ENCODE measurements at regions not wholly inside any gene's neighbourhood (a gene's known extent, or its start where the extent isn't known, plus 50 kb on each side); places are given as distances from the start of the nearest gene placed in this dataset.

GRCh38 chr14:97486601-97487120 lies 689.5 kb downstream of the VRK1 start:
- no peaks in the 10 kb centered on the region for H3K27me3 ChIP-seq (replicated peaks in 1 of 2; ENCODE audit: control insufficient read depth in 2 of 2, extremely low read depth in 1 of 2, insufficient read depth in 2 of 2, low read length in 1 of 2)
- 95% methylated on average over 5 of the region's 13 CpGs for WGBS (ENCODE audit: insufficient coverage)
- Mint-ChIP-seq H3K4me3 (no peak overlapping the region), H3K4me1 (peaks cover 0 to 8% (median 0%) of the 10 kb centered on the region in 3 donors), H3K27ac (no peak overlapping the region), H3K36me3 (no peaks in the 10 kb centered on the region), H3K27me3 (no peaks in the 10 kb centered on the region), H3K9me3 (no peaks in the 10 kb centered on the region)
- DNase-seq (no peak), ATAC-seq (replicated peaks in 1 of 4) (no peak)
- ChIA-PET CTCF (no interaction called here), POLR2A (no interaction called here)
- H3K27ac ChIP-seq (ENCODE audit: low read length), result no peak overlapping the region
- H3K4me1 ChIP-seq (ENCODE audit: control insufficient read depth in 1 of 2, extremely low read depth in 1 of 2, insufficient read depth in 2 of 2, low read length in 2 of 2), result peaks cover 2 to 6% of the 10 kb centered on the region in 2 experiments
- no peak overlapping the region for H3K4me3 ChIP-seq (ENCODE audit: control insufficient read depth in 1 of 2, extremely low read depth in 1 of 2, low read length in 1 of 2)
- no peaks in the 10 kb centered on the region for H3K9me3 ChIP-seq
- H3K36me3 ChIP-seq (ENCODE audit: control insufficient read depth in 2 of 2, extremely low read depth in 1 of 2, insufficient read depth in 1 of 2, low read length in 1 of 2), result no peaks in the 10 kb centered on the region

DNA sequence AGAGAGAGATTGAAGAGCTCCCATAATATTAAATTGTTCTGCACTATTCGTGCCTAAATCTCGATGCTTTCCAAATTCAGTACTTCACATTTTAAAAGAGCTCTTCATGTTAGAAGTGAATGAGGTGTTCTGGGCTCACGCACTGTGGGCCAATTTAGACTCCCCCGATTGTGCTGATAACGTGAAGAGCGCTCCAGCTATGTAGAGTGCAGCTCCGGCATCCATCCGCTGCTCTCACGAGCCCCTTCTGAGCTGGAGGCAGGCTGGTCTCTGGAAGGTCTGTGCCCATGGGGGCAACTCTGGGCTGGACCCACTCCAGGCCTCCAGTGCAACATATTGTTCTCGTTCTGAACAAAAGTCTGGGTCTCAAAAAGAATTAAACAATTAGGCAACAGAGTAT lies 692.6 kb downstream of the VRK1 start:
- Mint-ChIP-seq H3K9me3 (peaks cover 8 to 13% (median 11%) of the 10 kb centered on the region in 3 donors), H3K36me3 (peaks cover 4% of the 10 kb centered on the region), H3K4me1 (peaks cover 0 to 7% (median 0%) of the 10 kb centered on the region in 3 donors), H3K27me3 (no peaks in the 10 kb centered on the region), H3K4me3 (no peak overlapping the region), H3K27ac (no peak overlapping the region)
- DNase-seq (no peak), ATAC-seq (replicated peaks in 1 of 4) (no peak)
- 86% methylated on average over 8 of the region's 10 CpGs for WGBS (ENCODE audit: insufficient coverage)
- Histone ChIP-seq H3K4me3 (ENCODE audit: control insufficient read depth in 1 of 2, extremely low read depth in 1 of 2, low read length in 1 of 2) (no peak overlapping the region), H3K4me1 (ENCODE audit: control insufficient read depth in 1 of 2, extremely low read depth in 1 of 2, insufficient read depth in 2 of 2, low read length in 2 of 2) (peaks cover under 1 to 6% of the 10 kb centered on the region in 2 experiments), H3K27ac (ENCODE audit: low read length) (no peak overlapping the region), H3K27me3 (replicated peaks in 1 of 2; ENCODE audit: control insufficient read depth in 2 of 2, extremely low read depth in 1 of 2, insufficient read depth in 2 of 2, low read length in 1 of 2) (no peaks in the 10 kb centered on the region), H3K36me3 (ENCODE audit: control insufficient read depth in 2 of 2, extremely low read depth in 1 of 2, insufficient read depth in 1 of 2, low read length in 1 of 2) (no peaks in the 10 kb centered on the region), H3K9me3 (peaks cover 2% of the 10 kb centered on the region)
- CTCF ChIA-PET, result no interaction called here
- POLR2A ChIA-PET, result no interaction called here

- H3K27me3 ChIP-seq (replicated peaks in 1 of 2; ENCODE audit: control insufficient read depth in 2 of 2, extremely low read depth in 1 of 2, insufficient read depth in 2 of 2, low read length in 1 of 2), result no peaks in the 10 kb centered on the region
- peaks cover 2% of the 10 kb centered on the region for H3K9me3 ChIP-seq
- H3K4me1 ChIP-seq (ENCODE audit: control insufficient read depth in 1 of 2, extremely low read depth in 1 of 2, insufficient read depth in 2 of 2, low read length in 2 of 2), result peaks cover 0 to 6% of the 10 kb centered on the region in 2 experiments
- no peaks in the 10 kb centered on the region for H3K36me3 ChIP-seq (ENCODE audit: control insufficient read depth in 2 of 2, extremely low read depth in 1 of 2, insufficient read depth in 1 of 2, low read length in 1 of 2)
- ChIA-PET CTCF (no interaction called here), POLR2A (interaction anchor here in 1 of 2 donors (0.6 kb wide), 1 partner anchor 12 kb away, joined by 3 read pairs; no protein-coding TSS in a partner anchor)
- DNase-seq (peak in 10 of 35 experiments; percentile 6 to 39 (median 10)), ATAC-seq (replicated peaks in 1 of 4) (no peak)
- Mint-ChIP-seq H3K4me3 (no peak overlapping the region), H3K27ac (no peak overlapping the region), H3K4me1 (peaks cover 0 to 7% (median 0%) of the 10 kb centered on the region in 3 donors), H3K9me3 (peaks cover 8 to 13% (median 11%) of the 10 kb centered on the region in 3 donors), H3K27me3 (no peaks in the 10 kb centered on the region), H3K36me3 (peaks cover 4% of the 10 kb centered on the region)
- H3K4me3 ChIP-seq (ENCODE audit: control insufficient read depth in 1 of 2, extremely low read depth in 1 of 2, low read length in 1 of 2), result no peak overlapping the region
- no CpG with 5 or more reads among the region's 10 CpGs for WGBS (ENCODE audit: insufficient coverage)
- H3K27ac ChIP-seq (ENCODE audit: low read length), result no peak overlapping the region
Measured at GRCh38 chr14:97490521-97491070, 693.4 kb downstream of the VRK1 start.

- peaks cover 0 to 6% of the 10 kb centered on the region in 2 experiments for H3K4me1 ChIP-seq (ENCODE audit: control insufficient read depth in 1 of 2, extremely low read depth in 1 of 2, insufficient read depth in 2 of 2, low read length in 2 of 2)
- no peak for DNase-seq
- 87% methylated on average over 3 of the region's 5 CpGs for WGBS (ENCODE audit: insufficient coverage)
- CTCF ChIA-PET, result interaction anchor here in 1 of 2 donors (0.6 kb wide), 1 partner anchor 52 kb away, joined by 7 read pairs; no protein-coding TSS in a partner anchor
- peaks cover 8 to 13% (median 11%) of the 10 kb centered on the region in 3 donors for H3K9me3 Mint-ChIP-seq
- no peak overlapping the region for H3K27ac ChIP-seq (ENCODE audit: low read length)
- H3K27me3 ChIP-seq (replicated peaks in 1 of 2; ENCODE audit: control insufficient read depth in 2 of 2, extremely low read depth in 1 of 2, insufficient read depth in 2 of 2, low read length in 1 of 2), result no peaks in the 10 kb centered on the region
- peaks cover 2% of the 10 kb centered on the region for H3K9me3 ChIP-seq
- H3K27me3 Mint-ChIP-seq, result no peaks in the 10 kb centered on the region
- H3K4me3 Mint-ChIP-seq, result no peak overlapping the region
- H3K4me3 ChIP-seq (ENCODE audit: control insufficient read depth in 1 of 2, extremely low read depth in 1 of 2, low read length in 1 of 2), result no peak overlapping the region
- POLR2A ChIA-PET, result no interaction called here
- ATAC-seq (replicated peaks in 1 of 4), result no peak
- H3K36me3 ChIP-seq (ENCODE audit: control insufficient read depth in 2 of 2, extremely low read depth in 1 of 2, insufficient read depth in 1 of 2, low read length in 1 of 2), result no peaks in the 10 kb centered on the region
- H3K4me1 Mint-ChIP-seq, result peaks cover 0 to 7% (median 0%) of the 10 kb centered on the region in 3 donors
- H3K27ac Mint-ChIP-seq, result no peak overlapping the region
- H3K36me3 Mint-ChIP-seq, result peaks cover 4% of the 10 kb centered on the region
Measured at GRCh38 chr14:97491697-97492096, 694.5 kb downstream of the VRK1 start.

DNA sequence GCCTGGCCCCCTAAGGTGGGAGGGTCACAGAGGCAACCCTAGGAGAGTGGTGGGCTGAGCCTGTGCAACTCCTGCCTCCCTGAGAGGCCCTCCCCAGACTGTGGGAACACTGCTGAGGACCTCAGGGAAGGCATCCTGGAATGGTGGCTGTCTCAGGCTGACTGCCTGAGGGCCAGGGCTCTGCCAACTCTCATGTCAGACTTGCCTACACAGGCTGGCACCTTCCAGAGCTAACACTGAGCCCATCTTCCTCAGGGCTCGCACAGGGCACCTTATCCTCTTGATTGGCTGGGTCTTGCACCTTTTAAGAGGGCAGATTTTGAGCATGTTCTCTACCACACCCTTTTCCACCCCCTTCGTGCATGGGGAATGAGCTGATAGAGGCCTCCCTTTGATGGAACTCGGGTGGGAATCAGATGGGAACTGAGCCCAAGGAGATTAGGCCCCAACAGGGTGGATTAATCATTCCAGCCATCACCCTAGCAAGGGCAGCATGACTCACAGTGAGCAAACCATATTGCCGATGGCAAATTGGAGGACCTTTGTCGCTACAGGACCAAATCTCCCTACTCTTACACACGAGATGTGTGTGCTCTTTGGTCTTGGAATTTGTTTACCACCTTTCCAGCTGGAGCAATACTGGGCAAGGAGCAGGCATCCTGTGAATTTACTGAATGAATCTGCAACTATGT lies 702.8 kb downstream of the VRK1 start:
- CTCF ChIA-PET, result no interaction called here
- no peaks in the 10 kb centered on the region for H3K4me1 ChIP-seq (ENCODE audit: control insufficient read depth in 1 of 2, extremely low read depth in 1 of 2, insufficient read depth in 2 of 2, low read length in 2 of 2)
- no peak overlapping the region for H3K27ac ChIP-seq (ENCODE audit: low read length)
- no peak overlapping the region for H3K27ac Mint-ChIP-seq
- H3K36me3 Mint-ChIP-seq, result no peaks in the 10 kb centered on the region
- H3K27me3 ChIP-seq (replicated peaks in 1 of 2; ENCODE audit: control insufficient read depth in 2 of 2, extremely low read depth in 1 of 2, insufficient read depth in 2 of 2, low read length in 1 of 2), result no peaks in the 10 kb centered on the region
- no peak overlapping the region for H3K4me3 Mint-ChIP-seq
- no peaks in the 10 kb centered on the region for H3K9me3 ChIP-seq
- no peak overlapping the region for H3K4me3 ChIP-seq (ENCODE audit: control insufficient read depth in 1 of 2, extremely low read depth in 1 of 2, low read length in 1 of 2)
- H3K9me3 Mint-ChIP-seq, result no peaks in the 10 kb centered on the region
- WGBS (ENCODE audit: insufficient coverage), result 81% methylated on average over 2 of the region's 6 CpGs
- no peaks in the 10 kb centered on the region for H3K4me1 Mint-ChIP-seq
- DNase-seq, result no peak
- no peaks in the 10 kb centered on the region for H3K36me3 ChIP-seq (ENCODE audit: control insufficient read depth in 2 of 2, extremely low read depth in 1 of 2, insufficient read depth in 1 of 2, low read length in 1 of 2)
- POLR2A ChIA-PET, result no interaction called here
- H3K27me3 Mint-ChIP-seq, result no peaks in the 10 kb centered on the region
- ATAC-seq (replicated peaks in 1 of 4), result no peak

- DNase-seq, result no peak
Measured at GRCh38 chr14:97506626-97507025, 709.4 kb downstream of the VRK1 start.

More at GRCh38 chr14:97506626-97507025, 709.4 kb downstream of the VRK1 start:
- no peak overlapping the region for H3K27ac ChIP-seq (ENCODE audit: low read length)
- no peaks in the 10 kb centered on the region for H3K36me3 ChIP-seq (ENCODE audit: control insufficient read depth in 2 of 2, extremely low read depth in 1 of 2, insufficient read depth in 1 of 2, low read length in 1 of 2)
- Mint-ChIP-seq H3K36me3 (peaks cover 7% of the 10 kb centered on the region), H3K27me3 (no peaks in the 10 kb centered on the region), H3K4me1 (peaks cover 0 to 3% (median 0%) of the 10 kb centered on the region in 3 donors), H3K27ac (no peak overlapping the region), H3K9me3 (peaks cover 0 to 13% (median 0%) of the 10 kb centered on the region in 3 donors), H3K4me3 (no peak overlapping the region)
- H3K9me3 ChIP-seq, result no peaks in the 10 kb centered on the region
- CTCF ChIA-PET, result no interaction called here
- no peaks in the 10 kb centered on the region for H3K4me1 ChIP-seq (ENCODE audit: control insufficient read depth in 1 of 2, extremely low read depth in 1 of 2, insufficient read depth in 2 of 2, low read length in 2 of 2)
- H3K4me3 ChIP-seq (ENCODE audit: control insufficient read depth in 1 of 2, extremely low read depth in 1 of 2, low read length in 1 of 2), result no peak overlapping the region
- ATAC-seq (replicated peaks in 1 of 4), result no peak
- POLR2A ChIA-PET, result no interaction called here
- H3K27me3 ChIP-seq (replicated peaks in 1 of 2; ENCODE audit: control insufficient read depth in 2 of 2, extremely low read depth in 1 of 2, insufficient read depth in 2 of 2, low read length in 1 of 2), result no peaks in the 10 kb centered on the region
- WGBS (ENCODE audit: insufficient coverage), result 88% methylated on average over 1 of the region's 2 CpGs
